Vagina (tissue), 2 donors: ENCODE measurements at regions not wholly inside any gene's neighbourhood (a gene's known extent, or its start where the extent isn't known, plus 50 kb on each side); places are given as distances from the start of the nearest gene placed in this dataset.

Experiments used
- CTCF ChIP-seq, 3 experiments: fragments of 450-650 bp in 2 of 3; fragments of 200-600 bp in 1 of 3; sonication (generic) in 1 of 3; IDR thresholded peaks; one replicate each; pipeline ENCODE4 v1.5.1; 2017 to 2019; ENCODE audit warnings: antibody characterized with exemption in 3 of 3, mild to moderate bottlenecking in 2 of 3, moderate library complexity in 2 of 3
- POLR2A ChIP-seq, 2 donors: fragments of 450-650 bp; IDR thresholded peaks; one replicate each; pipeline ENCODE4 v1.6.1; 2017; ENCODE audit warnings: antibody characterized with exemption in 2 of 2, mild to moderate bottlenecking in 2 of 2, moderate library complexity in 2 of 2
- POLR2AphosphoS5 ChIP-seq, 2 donors: sonication (generic); formaldehyde crosslinking; IDR thresholded peaks; one replicate each; pipeline ENCODE4 v1.9.0; 2017; ENCODE audit warnings: antibody characterized with exemption in 2 of 2, mild to moderate bottlenecking in 2 of 2, low read depth in 1 of 2; ENCODE audit not compliant: insufficient read depth in 1 of 2

GRCh38 chr4:12138488-12138887 lies 709.8 kb upstream of the HS3ST1 start:
- TF ChIP-seq POLR2A (IDR thresholded peaks at IDR 0.05) (no peak), CTCF (IDR thresholded peaks at IDR 0.05) (no peak), POLR2AphosphoS5 (IDR thresholded peaks at IDR 0.05; ENCODE audit: insufficient read depth in 1 of 2, low read depth in 1 of 2) (no peak)
